ENCODE measurements at regions not wholly inside any gene's neighbourhood (a gene's known extent, or its start where the extent isn't known, plus 50 kb on each side); places are given as distances from the start of the nearest gene placed in this dataset.

GRCh38 chr1:96962216-96962615, 240.6 kb downstream of the PTBP2 start:
- FAIRE-seq (no peak), DNase-seq (ENCODE audit: insufficient read length, low spot score) (no peak)

- FAIRE-seq, result no peak
Observed at GRCh38 chr1:96962751-96963211, 241.2 kb downstream of the PTBP2 start.

GRCh38 chr1:96964761-96965160, 243.2 kb downstream of the PTBP2 start:
- no peak for DNase-seq (ENCODE audit: insufficient read length, low spot score)
- FAIRE-seq, result no peak

More at GRCh38 chr1:96962751-96963211, 241.2 kb downstream of the PTBP2 start:
- no peak for DNase-seq (ENCODE audit: insufficient read length, low spot score)

- FAIRE-seq (no peak), DNase-seq (ENCODE audit: insufficient read length, low spot score) (peak; percentile 48)
Observed at GRCh38 chr1:96966536-96967138, 245.1 kb downstream of the PTBP2 start.

- no peak for FAIRE-seq
- no peak for DNase-seq (ENCODE audit: insufficient read length, low spot score)
Observed at GRCh38 chr1:96967311-96967710, 245.7 kb downstream of the PTBP2 start.

GRCh38 chr1:96968541-96968940, 247.0 kb downstream of the PTBP2 start:
- FAIRE-seq (no peak), DNase-seq (ENCODE audit: insufficient read length, low spot score) (no peak)

GRCh38 chr1:96968983-96969382, 247.4 kb downstream of the PTBP2 start:
- no peak for FAIRE-seq
- no peak for DNase-seq (ENCODE audit: insufficient read length, low spot score)

GRCh38 chr1:96969656-96970163, 248.1 kb downstream of the PTBP2 start:
- FAIRE-seq (no peak), DNase-seq (ENCODE audit: insufficient read length, low spot score) (no peak)

- FAIRE-seq (no peak), DNase-seq (ENCODE audit: insufficient read length, low spot score) (no peak)
Observed at GRCh38 chr1:96971439-96971838, 249.9 kb downstream of the PTBP2 start.

- no peak for DNase-seq (ENCODE audit: insufficient read length, low spot score)
- FAIRE-seq, result no peak
Observed at GRCh38 chr1:96971849-96972602, 250.4 kb downstream of the PTBP2 start.

- DNase-seq (ENCODE audit: insufficient read length, low spot score) (no peak), FAIRE-seq (no peak)
Observed at GRCh38 chr1:96973605-96974004, 252.0 kb downstream of the PTBP2 start.

GRCh38 chr1:96978444-96978843, 256.9 kb downstream of the PTBP2 start:
- no peak for FAIRE-seq
- no peak for DNase-seq (ENCODE audit: insufficient read length, low spot score)

GRCh38 chr1:96978901-96979300, 257.3 kb downstream of the PTBP2 start:
- DNase-seq (ENCODE audit: insufficient read length, low spot score), result no peak
- FAIRE-seq, result no peak

- no peak for FAIRE-seq
- DNase-seq (ENCODE audit: insufficient read length, low spot score), result no peak
Observed at GRCh38 chr1:96979304-96980268, 258.0 kb downstream of the PTBP2 start.

GRCh38 chr1:96980448-96980847, 258.9 kb downstream of the PTBP2 start:
- DNase-seq (ENCODE audit: insufficient read length, low spot score) (no peak), FAIRE-seq (no peak)

- DNase-seq (ENCODE audit: insufficient read length, low spot score) (no peak), FAIRE-seq (no peak)
Observed at GRCh38 chr1:96981181-96981580, 259.6 kb downstream of the PTBP2 start.

GRCh38 chr1:96982118-96982517, 260.5 kb downstream of the PTBP2 start:
- DNase-seq (ENCODE audit: insufficient read length, low spot score), result no peak
- FAIRE-seq, result no peak

- DNase-seq (ENCODE audit: insufficient read length, low spot score) (no peak), FAIRE-seq (no peak)
Observed at GRCh38 chr1:96983866-96984265, 262.3 kb downstream of the PTBP2 start.

GRCh38 chr1:96987186-96987703, 265.7 kb downstream of the PTBP2 start:
- FAIRE-seq, result no peak
- DNase-seq (ENCODE audit: insufficient read length, low spot score), result no peak

GRCh38 chr1:96989302-96989701, 267.7 kb downstream of the PTBP2 start:
- DNase-seq (ENCODE audit: insufficient read length, low spot score) (no peak), FAIRE-seq (no peak)

- no peak for FAIRE-seq
Observed at GRCh38 chr1:96990136-96990535, 268.6 kb downstream of the PTBP2 start.

More at GRCh38 chr1:96990136-96990535, 268.6 kb downstream of the PTBP2 start:
- no peak for DNase-seq (ENCODE audit: insufficient read length, low spot score)

Measured in HTR-8/SVneo (cell line).